Sigmoid colon (tissue), 6 donors: ENCODE measurements at regions not wholly inside any gene's neighbourhood (a gene's known extent, or its start where the extent isn't known, plus 50 kb on each side); places are given as distances from the start of the nearest gene placed in this dataset.
"Not testable (repeated sequence)": the region's sequence is repeated elsewhere in the genome, so short reads cannot be mapped to it uniquely, and the experiment has no call there.

Source experiments
- DNase-seq: peaks from one replicate; pipeline ENCODE4 v3.0.0-alpha.2; 2019
- H3K27ac ChIP-seq, 4 donors: fragments of 200-600 bp; sonication (generic); one replicate each; pipeline ENCODE4 v1.5.1; 2016 to 2019; ENCODE audit warnings: mild to moderate bottlenecking in 1 of 4
- H3K27me3 ChIP-seq, 3 donors: fragments of 200-600 bp; sonication (generic); one replicate each; pipeline ENCODE4 v1.5.1; 2019; ENCODE audit warnings: mild to moderate bottlenecking in 1 of 3
- H3K36me3 ChIP-seq, 4 donors: fragments of 200-600 bp; sonication (generic); one replicate each; pipeline ENCODE4 v1.5.1; 2016 to 2019
- H3K4me1 ChIP-seq, 4 donors: fragments of 200-600 bp; sonication (generic); one replicate each; pipeline ENCODE4 v1.5.1; 2017 to 2019
- H3K4me3 ChIP-seq, 4 donors: fragments of 200-600 bp; sonication (generic); one replicate each; pipeline ENCODE4 v1.5.1; 2017 to 2019; ENCODE audit warnings: mild to moderate bottlenecking in 2 of 4, moderate library complexity in 1 of 4
- H3K9me3 ChIP-seq, 4 donors: fragments of 200-600 bp in 3 of 4; sonication (generic) in 3 of 4; one replicate each; pipeline versions ENCODE4 v1.5.1 to v1.6.1; 2013 to 2019
- EP300 ChIP-seq, 4 donors: sonication (generic); formaldehyde crosslinking; IDR thresholded peaks; one replicate each; pipeline ENCODE4 v1.6.1; 2017; ENCODE audit warnings: antibody characterized with exemption in 4 of 4
- POLR2A ChIP-seq, 2 donors: fragments of 450-650 bp; IDR thresholded peaks; one replicate each; pipeline ENCODE4 v1.6.1; 2016; ENCODE audit warnings: antibody characterized with exemption in 2 of 2, mild to moderate bottlenecking in 2 of 2, moderate library complexity in 2 of 2
- POLR2AphosphoS5 ChIP-seq, 4 donors: sonication (generic); formaldehyde crosslinking; IDR thresholded peaks; one replicate each; pipeline ENCODE4 v1.6.1; 2017; ENCODE audit warnings: antibody characterized with exemption in 4 of 4
- WGBS, 2 donors: extraction: QIAGEN DNeasy Blood & Tissue Kit; methylation state at CpG; one replicate each; pipeline ENCODE4 v1.1.7; 2013; 5-methylcytosine and 5-hydroxymethylcytosine counted together
- intact Hi-C: fragments of 100-400 bp; cut with DNase I; formaldehyde crosslinking; loops from one replicate; pipeline ENCODE4 v1.15.1; 2023
- TF ChIP-seq, protein P1 (sequence below), 4 experiments: fragments of 450-650 bp in 3 of 4; fragments of 200-600 bp in 1 of 4; IDR thresholded peaks; one replicate each; pipeline ENCODE4 v1.5.1; 2016 to 2019; ENCODE audit warnings: antibody characterized with exemption in 4 of 4, mild to moderate bottlenecking in 3 of 4, moderate library complexity in 2 of 4
- donor health status: healthy with polysubstance abuse.
- donor health status: healthy.

GRCh38 chr3:72065872-72066641 lies 281.1 kb upstream of the PROK2 start:
- Histone ChIP-seq H3K4me3 (no peak overlapping the region), H3K27ac (no peak overlapping the region), H3K27me3 (no peaks in the 10 kb centered on the region), H3K9me3 (peaks cover 0 to 4% (median 0%) of the 10 kb centered on the region in 4 donors), H3K36me3 (no peaks in the 10 kb centered on the region), H3K4me1 (no peaks in the 10 kb centered on the region)
- TF ChIP-seq EP300 (IDR thresholded peaks at IDR 0.05) (no peak), POLR2A (IDR thresholded peaks at IDR 0.05) (no peak), POLR2AphosphoS5 (IDR thresholded peaks at IDR 0.05) (no peak)
- TF ChIP-seq, protein P1, sequence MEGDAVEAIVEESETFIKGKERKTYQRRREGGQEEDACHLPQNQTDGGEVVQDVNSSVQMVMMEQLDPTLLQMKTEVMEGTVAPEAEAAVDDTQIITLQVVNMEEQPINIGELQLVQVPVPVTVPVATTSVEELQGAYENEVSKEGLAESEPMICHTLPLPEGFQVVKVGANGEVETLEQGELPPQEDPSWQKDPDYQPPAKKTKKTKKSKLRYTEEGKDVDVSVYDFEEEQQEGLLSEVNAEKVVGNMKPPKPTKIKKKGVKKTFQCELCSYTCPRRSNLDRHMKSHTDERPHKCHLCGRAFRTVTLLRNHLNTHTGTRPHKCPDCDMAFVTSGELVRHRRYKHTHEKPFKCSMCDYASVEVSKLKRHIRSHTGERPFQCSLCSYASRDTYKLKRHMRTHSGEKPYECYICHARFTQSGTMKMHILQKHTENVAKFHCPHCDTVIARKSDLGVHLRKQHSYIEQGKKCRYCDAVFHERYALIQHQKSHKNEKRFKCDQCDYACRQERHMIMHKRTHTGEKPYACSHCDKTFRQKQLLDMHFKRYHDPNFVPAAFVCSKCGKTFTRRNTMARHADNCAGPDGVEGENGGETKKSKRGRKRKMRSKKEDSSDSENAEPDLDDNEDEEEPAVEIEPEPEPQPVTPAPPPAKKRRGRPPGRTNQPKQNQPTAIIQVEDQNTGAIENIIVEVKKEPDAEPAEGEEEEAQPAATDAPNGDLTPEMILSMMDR (IDR thresholded peaks at IDR 0.05) = no peak
- intact Hi-C loops = no loop called here
- WGBS, 2 donors = 53 to 62% methylated on average over 5 of the region's 5 CpGs
- DNase-seq = no peak

GRCh38 chr3:72065236-72065635 lies 280.3 kb upstream of the PROK2 start:
- Histone ChIP-seq H3K9me3 (peaks cover 0 to 4% (median 0%) of the 10 kb centered on the region in 4 donors), H3K4me3 (no peak overlapping the region), H3K27me3 (no peaks in the 10 kb centered on the region), H3K4me1 (no peaks in the 10 kb centered on the region), H3K27ac (no peak overlapping the region), H3K36me3 (no peaks in the 10 kb centered on the region)
- TF ChIP-seq POLR2A (IDR thresholded peaks at IDR 0.05) (no peak), EP300 (IDR thresholded peaks at IDR 0.05) (no peak), POLR2AphosphoS5 (IDR thresholded peaks at IDR 0.05) (no peak)
- TF ChIP-seq, protein P1 (IDR thresholded peaks at IDR 0.05) = no peak
- WGBS, 2 donors = 85 to 95% methylated on average over 1 of the region's 1 CpG
- DNase-seq = no peak
- intact Hi-C loops = no loop called here

DNA sequence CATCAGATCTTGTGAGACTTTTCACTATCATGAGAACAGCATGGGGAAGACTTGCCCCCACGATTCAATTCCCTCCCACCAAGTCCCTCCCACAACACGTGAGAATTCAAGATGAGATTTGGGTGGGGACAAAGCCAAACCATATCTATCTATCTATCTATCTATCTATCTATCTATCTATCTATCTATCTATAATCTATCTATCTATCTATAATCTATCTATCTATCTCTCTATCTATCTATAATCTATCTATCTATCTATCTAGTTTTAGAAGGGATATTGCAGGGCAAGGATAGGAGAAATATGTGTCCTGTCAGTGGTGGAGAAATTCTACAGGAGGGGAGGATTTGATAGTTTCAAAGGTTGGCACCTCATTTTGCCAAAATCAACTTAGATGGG lies 279.8 kb upstream of the PROK2 start:
- H3K27ac ChIP-seq, H3K36me3 ChIP-seq, DNase-seq, H3K9me3 ChIP-seq, intact Hi-C loops, H3K4me3 ChIP-seq, H3K4me1 ChIP-seq, H3K27me3 ChIP-seq: not testable (repeated sequence)
- whole genome bisulfite sequencing, 2 donors = 38 to 46% methylated on average over 2 of the region's 2 CpGs

GRCh38 chr3:72062017-72062416 lies 277.1 kb upstream of the PROK2 start:
- intact Hi-C loops = no loop called here
- DNase-seq = no peak
- no peaks in the 10 kb centered on the region for H3K27me3 ChIP-seq
- TF ChIP-seq POLR2AphosphoS5 (IDR thresholded peaks at IDR 0.05) (no peak), EP300 (IDR thresholded peaks at IDR 0.05) (no peak), POLR2A (IDR thresholded peaks at IDR 0.05) (no peak)
- TF ChIP-seq, protein P1 (IDR thresholded peaks at IDR 0.05) = no peak
- no peak overlapping the region for H3K27ac ChIP-seq
- H3K4me3 ChIP-seq = no peak overlapping the region
- H3K4me1 ChIP-seq = peaks cover 0 to 16% (median 5%) of the 10 kb centered on the region in 4 donors
- H3K36me3 ChIP-seq = no peaks in the 10 kb centered on the region
- peaks cover 0 to 4% (median 0%) of the 10 kb centered on the region in 4 donors for H3K9me3 ChIP-seq
- WGBS, 2 donors = 91 to 95% methylated on average over 1 of the region's 1 CpG

DNA sequence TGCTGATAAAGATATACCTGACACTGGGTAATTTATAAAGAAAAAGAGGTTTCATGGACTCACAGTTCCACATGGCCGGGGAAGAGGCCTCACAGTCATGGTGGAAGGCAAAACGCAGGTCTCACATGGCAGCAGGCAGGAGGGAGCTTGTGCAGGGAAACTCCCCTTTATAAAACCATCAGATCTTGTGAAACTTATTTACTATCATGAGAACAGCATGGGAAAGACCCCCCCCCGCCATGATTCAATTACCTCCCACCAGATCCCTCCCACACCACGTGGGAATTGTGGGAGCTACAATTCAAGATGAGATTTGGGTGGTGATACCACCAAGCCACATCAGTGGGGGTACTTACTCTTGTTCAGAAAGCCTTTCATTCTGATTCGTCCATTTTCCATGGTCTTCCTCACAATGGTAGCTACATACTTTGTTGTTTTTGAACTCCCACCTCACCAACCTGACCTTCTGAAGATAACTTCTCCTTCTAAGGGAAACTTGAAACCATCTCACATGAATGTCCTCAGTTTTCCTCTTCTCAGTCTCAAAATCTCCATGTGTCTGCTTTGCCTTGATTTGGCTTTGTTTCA lies 275.6 kb upstream of the PROK2 start:
- Histone ChIP-seq H3K27ac (no peak overlapping the region), H3K4me1 (peaks cover 0 to 16% (median 5%) of the 10 kb centered on the region in 4 donors), H3K4me3 (no peak overlapping the region), H3K27me3 (no peaks in the 10 kb centered on the region), H3K9me3 (peaks cover 0 to 4% (median 0%) of the 10 kb centered on the region in 4 donors), H3K36me3 (no peaks in the 10 kb centered on the region)
- TF ChIP-seq EP300 (IDR thresholded peaks at IDR 0.05) (no peak), POLR2A (IDR thresholded peaks at IDR 0.05) (no peak), POLR2AphosphoS5 (IDR thresholded peaks at IDR 0.05) (no peak)
- TF ChIP-seq, protein P1 (IDR thresholded peaks at IDR 0.05) = no peak
- WGBS, 2 donors = 58 to 61% methylated on average over 5 of the region's 5 CpGs
- intact Hi-C loops = no loop called here
- DNase-seq = no peak
